ENCODE measurements at regions not wholly inside any gene's neighbourhood (a gene's known extent, or its start where the extent isn't known, plus 50 kb on each side); places are given as distances from the start of the nearest gene placed in this dataset.

DNA sequence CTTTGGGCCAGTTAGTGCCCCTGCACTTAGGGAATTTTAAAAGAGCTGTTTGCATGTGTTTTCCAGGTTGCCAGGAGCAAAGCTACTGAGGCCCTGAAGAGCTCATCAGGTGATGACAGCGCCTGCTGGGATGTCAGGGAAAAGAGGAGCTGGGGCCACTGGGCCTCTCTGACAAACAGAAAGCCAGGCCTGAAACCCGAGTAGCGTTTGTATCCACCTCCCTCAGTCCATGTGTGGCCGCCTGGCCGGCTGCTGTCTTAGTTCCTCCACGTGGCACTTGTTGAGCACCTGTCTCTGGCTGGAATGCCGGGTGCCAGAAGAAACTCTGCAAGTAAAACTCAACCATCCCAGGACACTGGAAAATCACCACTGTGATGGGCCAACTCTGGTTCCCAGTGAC lies 601.2 kb downstream of the CDH26 start:
- no peak for DNase-seq
- no peak for ATAC-seq (ENCODE audit: low FRiP score)
- intact Hi-C loops (cut with DNase I): no loop called here
- Histone ChIP-seq H3K9me3 (ENCODE audit: control insufficient read depth, low read length) (no peaks in the 10 kb centered on the region), H3K36me3 (ENCODE audit: control insufficient read depth in 1 of 2, insufficient read depth in 2 of 2, low read length in 1 of 2) (no peaks in the 10 kb centered on the region), H3K27me3 (ENCODE audit: control insufficient read depth in 1 of 2, insufficient read depth in 2 of 2, low read length in 1 of 2) (no peaks in the 10 kb centered on the region), H3K27ac (ENCODE audit: low read depth in 1 of 2, low read length in 2 of 2) (no peak overlapping the region), H3K4me3 (ENCODE audit: low read length in 2 of 2) (no peak overlapping the region), H3K4me1 (ENCODE audit: control insufficient read depth in 1 of 2, insufficient read depth in 2 of 2, low read length in 2 of 2) (no peaks in the 10 kb centered on the region)
- WGBS, 2 donors: 15 to 20% methylated on average over 7 of the region's 7 CpGs

DNA sequence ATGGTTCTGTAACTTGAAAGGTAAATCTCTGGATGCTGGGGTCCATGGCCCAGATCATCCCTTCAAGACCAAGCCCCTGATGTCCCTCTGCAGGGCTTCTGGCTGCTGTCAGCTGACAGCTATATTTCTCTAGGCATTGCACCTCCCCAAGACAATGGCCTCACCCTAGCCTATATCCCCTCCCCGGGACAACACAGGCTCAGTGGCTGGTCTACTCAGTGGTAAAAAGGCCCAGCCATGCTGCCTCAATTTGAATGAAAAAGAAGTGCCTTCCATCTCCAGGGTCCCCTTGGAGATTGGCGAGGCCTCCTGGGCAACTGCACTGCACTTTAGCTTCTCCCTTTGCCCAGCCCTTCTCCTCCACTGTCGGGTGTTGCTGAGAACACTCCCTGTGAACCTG lies 602.8 kb downstream of the CDH26 start:
- intact Hi-C loops (cut with DNase I): no loop called here
- H3K36me3 ChIP-seq (ENCODE audit: control insufficient read depth in 1 of 2, insufficient read depth in 2 of 2, low read length in 1 of 2): no peaks in the 10 kb centered on the region
- no peaks in the 10 kb centered on the region for H3K9me3 ChIP-seq (ENCODE audit: control insufficient read depth, low read length)
- DNase-seq: no peak
- no peak for ATAC-seq (ENCODE audit: low FRiP score)
- H3K27me3 ChIP-seq (ENCODE audit: control insufficient read depth in 1 of 2, insufficient read depth in 2 of 2, low read length in 1 of 2): no peaks in the 10 kb centered on the region
- no peaks in the 10 kb centered on the region for H3K4me1 ChIP-seq (ENCODE audit: control insufficient read depth in 1 of 2, insufficient read depth in 2 of 2, low read length in 2 of 2)
- 61 to 73% methylated on average over 3 of the region's 3 CpGs for WGBS, 2 donors
- no peak overlapping the region for H3K4me3 ChIP-seq (ENCODE audit: low read length in 2 of 2)
- no peak overlapping the region for H3K27ac ChIP-seq (ENCODE audit: low read depth in 1 of 2, low read length in 2 of 2)

DNA sequence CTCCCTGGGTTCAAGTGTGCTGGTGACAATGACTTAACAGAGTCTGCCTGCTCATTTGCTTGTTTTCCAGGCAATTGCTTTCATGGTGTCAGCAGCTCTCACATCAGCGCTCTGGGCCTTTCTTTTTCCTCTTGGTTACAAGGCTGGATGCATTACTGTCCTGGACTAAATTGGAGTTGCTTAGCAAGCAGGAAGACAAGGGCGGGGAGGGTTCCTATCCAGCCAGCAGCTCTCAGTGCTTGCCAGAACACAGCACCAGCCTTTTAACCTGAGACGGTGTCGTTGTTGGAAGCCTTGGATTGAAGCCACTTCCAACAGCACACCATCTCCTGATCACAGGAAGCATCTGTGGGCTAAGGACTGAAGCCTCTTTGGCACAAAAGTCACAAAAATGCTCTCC lies 606.9 kb downstream of the CDH26 start:
- Histone ChIP-seq H3K36me3 (ENCODE audit: control insufficient read depth in 1 of 2, insufficient read depth in 2 of 2, low read length in 1 of 2) (no peaks in the 10 kb centered on the region), H3K27me3 (ENCODE audit: control insufficient read depth in 1 of 2, insufficient read depth in 2 of 2, low read length in 1 of 2) (no peaks in the 10 kb centered on the region), H3K27ac (ENCODE audit: low read depth in 1 of 2, low read length in 2 of 2) (no peak overlapping the region), H3K9me3 (ENCODE audit: control insufficient read depth, low read length) (no peaks in the 10 kb centered on the region), H3K4me1 (ENCODE audit: control insufficient read depth in 1 of 2, insufficient read depth in 2 of 2, low read length in 2 of 2) (no peaks in the 10 kb centered on the region), H3K4me3 (ENCODE audit: low read length in 2 of 2) (no peak overlapping the region)
- ATAC-seq (ENCODE audit: low FRiP score) (no peak), DNase-seq (no peak)
- WGBS, 2 donors: 68 to 69% methylated on average over 4 of the region's 4 CpGs
- intact Hi-C loops (cut with DNase I): no loop called here

DNA sequence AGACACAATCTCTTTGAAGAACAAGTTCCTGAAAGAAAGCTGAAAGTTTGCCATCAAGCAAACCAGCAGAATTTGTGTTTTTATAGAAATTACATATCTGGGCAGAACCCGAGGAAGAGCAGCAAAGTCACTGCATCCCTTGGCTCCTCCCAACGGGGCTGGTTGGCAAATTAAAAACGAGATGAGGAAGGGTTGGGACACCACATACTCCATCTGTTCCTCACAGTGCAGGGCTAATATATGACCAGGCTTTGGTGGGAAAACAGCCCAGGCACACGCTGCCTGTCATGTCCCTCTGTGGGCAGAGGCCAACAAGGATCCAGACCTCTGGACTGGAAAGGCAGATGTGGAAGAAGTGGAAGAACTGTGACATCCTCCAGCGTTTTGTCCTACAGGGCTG lies 607.3 kb downstream of the CDH26 start:
- no peaks in the 10 kb centered on the region for H3K4me1 ChIP-seq (ENCODE audit: control insufficient read depth in 1 of 2, insufficient read depth in 2 of 2, low read length in 2 of 2)
- ATAC-seq (ENCODE audit: low FRiP score) (no peak), DNase-seq (no peak)
- no peaks in the 10 kb centered on the region for H3K9me3 ChIP-seq (ENCODE audit: control insufficient read depth, low read length)
- H3K27me3 ChIP-seq (ENCODE audit: control insufficient read depth in 1 of 2, insufficient read depth in 2 of 2, low read length in 1 of 2): no peaks in the 10 kb centered on the region
- H3K36me3 ChIP-seq (ENCODE audit: control insufficient read depth in 1 of 2, insufficient read depth in 2 of 2, low read length in 1 of 2): no peaks in the 10 kb centered on the region
- H3K27ac ChIP-seq (ENCODE audit: low read depth in 1 of 2, low read length in 2 of 2): no peak overlapping the region
- H3K4me3 ChIP-seq (ENCODE audit: low read length in 2 of 2): no peak overlapping the region
- WGBS, 2 donors: 60% methylated on average over 5 of the region's 5 CpGs
- intact Hi-C loops (cut with DNase I): no loop called here

DNA sequence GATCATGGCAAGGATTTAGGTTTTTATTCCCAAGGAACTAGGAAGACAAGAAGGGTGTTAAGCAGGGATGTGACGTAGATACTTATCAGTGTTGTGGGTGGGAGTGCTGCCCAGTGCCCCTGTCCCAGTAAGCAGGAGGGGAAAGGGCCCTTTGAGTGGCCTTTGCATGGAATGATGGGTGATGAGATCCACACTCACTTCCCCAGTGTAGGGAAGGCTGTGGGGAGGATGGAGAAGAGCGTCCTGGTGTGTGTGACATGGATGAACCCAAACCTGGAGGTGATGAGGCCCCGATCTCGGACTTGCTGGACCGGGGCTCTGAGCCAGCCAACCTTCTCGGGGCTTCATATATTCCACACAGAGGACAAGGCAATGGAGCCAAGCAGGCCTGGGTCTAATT lies 610.9 kb downstream of the CDH26 start:
- H3K27me3 ChIP-seq (ENCODE audit: control insufficient read depth in 1 of 2, insufficient read depth in 2 of 2, low read length in 1 of 2): no peaks in the 10 kb centered on the region
- intact Hi-C loops (cut with DNase I): no loop called here
- no peak for DNase-seq
- H3K9me3 ChIP-seq (ENCODE audit: control insufficient read depth, low read length): no peaks in the 10 kb centered on the region
- ATAC-seq (ENCODE audit: low FRiP score): no peak
- H3K36me3 ChIP-seq (ENCODE audit: control insufficient read depth in 1 of 2, insufficient read depth in 2 of 2, low read length in 1 of 2): no peaks in the 10 kb centered on the region
- no peak overlapping the region for H3K4me3 ChIP-seq (ENCODE audit: low read length in 2 of 2)
- H3K27ac ChIP-seq (ENCODE audit: low read depth in 1 of 2, low read length in 2 of 2): no peak overlapping the region
- WGBS, 2 donors: 83 to 85% methylated on average over 6 of the region's 6 CpGs
- H3K4me1 ChIP-seq (ENCODE audit: control insufficient read depth in 1 of 2, insufficient read depth in 2 of 2, low read length in 2 of 2): no peaks in the 10 kb centered on the region

DNA sequence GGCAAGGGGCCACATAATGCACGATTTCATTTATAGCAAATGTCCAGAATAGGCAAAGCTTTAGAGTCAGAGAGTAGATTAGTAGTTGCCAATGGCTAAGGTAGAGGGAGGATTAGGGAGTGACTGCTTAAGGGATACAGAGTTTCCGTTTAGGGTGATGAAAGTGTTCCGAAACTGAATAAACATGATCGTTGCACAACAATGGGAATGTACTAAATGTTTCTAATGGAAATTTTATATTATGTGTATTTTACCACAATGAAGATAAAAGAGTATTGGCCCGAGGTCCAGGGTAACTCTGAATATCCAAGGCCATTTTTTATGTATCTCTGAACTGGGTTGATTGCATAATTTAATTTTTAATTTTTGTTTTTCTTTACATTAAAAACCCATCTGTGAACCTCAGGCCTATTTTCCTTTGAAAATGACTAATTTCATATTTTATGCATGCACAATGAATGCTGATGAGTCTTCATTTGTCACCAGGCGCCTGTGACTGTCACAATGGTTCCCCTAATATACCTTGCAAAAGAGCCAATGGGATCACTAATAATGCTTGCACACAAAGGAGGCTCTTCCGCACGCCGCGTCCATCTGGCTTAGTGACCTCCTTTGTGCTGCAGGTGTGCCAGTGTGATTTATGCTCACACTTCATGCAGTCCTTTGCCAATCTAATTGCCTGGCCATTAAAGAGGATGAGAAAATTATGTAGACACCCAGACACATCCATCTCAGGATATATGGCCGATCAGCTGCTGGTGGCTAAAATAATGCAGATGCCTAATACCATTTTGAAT lies 612.5 kb downstream of the CDH26 start:
- Histone ChIP-seq H3K27me3 (ENCODE audit: control insufficient read depth in 1 of 2, insufficient read depth in 2 of 2, low read length in 1 of 2) (no peaks in the 10 kb centered on the region), H3K36me3 (ENCODE audit: control insufficient read depth in 1 of 2, insufficient read depth in 2 of 2, low read length in 1 of 2) (no peaks in the 10 kb centered on the region), H3K4me3 (ENCODE audit: low read length in 2 of 2) (no peak overlapping the region), H3K4me1 (ENCODE audit: control insufficient read depth in 1 of 2, insufficient read depth in 2 of 2, low read length in 2 of 2) (no peaks in the 10 kb centered on the region), H3K27ac (ENCODE audit: low read depth in 1 of 2, low read length in 2 of 2) (no peak overlapping the region), H3K9me3 (ENCODE audit: control insufficient read depth, low read length) (no peaks in the 10 kb centered on the region)
- no peak for ATAC-seq (ENCODE audit: low FRiP score)
- DNase-seq: no peak
- intact Hi-C loops (cut with DNase I): no loop called here
- WGBS, 2 donors: 85 to 86% methylated on average over 11 of the region's 11 CpGs

DNA sequence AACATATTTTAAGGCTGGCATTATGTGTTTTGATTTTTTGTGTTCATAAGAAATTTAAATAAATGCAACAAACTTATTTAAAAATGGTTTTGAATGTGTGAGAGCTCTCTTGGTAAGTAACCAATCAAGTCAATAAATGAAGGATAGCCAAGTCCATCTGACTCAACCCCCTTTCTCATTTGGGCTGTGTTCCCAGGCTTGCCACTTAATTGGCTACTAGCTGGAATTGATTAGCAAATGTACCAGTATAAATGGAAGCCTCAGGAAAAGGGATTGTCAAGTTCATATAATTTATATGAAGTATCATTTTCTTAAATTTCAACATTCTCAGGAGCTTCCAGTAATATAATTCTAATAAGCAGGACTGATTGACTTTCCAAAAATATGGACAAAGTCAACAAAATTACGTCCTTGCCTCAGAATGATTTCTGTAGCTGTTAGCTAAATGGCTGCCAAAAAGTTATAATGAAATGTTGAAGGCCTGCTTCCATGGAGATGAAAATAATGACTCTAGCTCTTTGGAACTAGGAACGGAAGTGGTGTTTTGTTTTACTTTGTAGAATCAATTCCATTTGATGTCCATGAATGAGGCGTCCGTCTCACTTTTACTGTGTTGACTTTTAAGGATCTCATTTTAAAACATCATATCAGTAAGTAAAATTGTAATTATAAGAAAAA lies 614.9 kb downstream of the CDH26 start:
- ATAC-seq (ENCODE audit: low FRiP score) (no peak), DNase-seq (no peak)
- H3K36me3 ChIP-seq (ENCODE audit: control insufficient read depth in 1 of 2, insufficient read depth in 2 of 2, low read length in 1 of 2): no peaks in the 10 kb centered on the region
- H3K27me3 ChIP-seq (ENCODE audit: control insufficient read depth in 1 of 2, insufficient read depth in 2 of 2, low read length in 1 of 2): no peaks in the 10 kb centered on the region
- intact Hi-C loops (cut with DNase I): no loop called here
- 18 to 27% methylated on average over 4 of the region's 4 CpGs for WGBS, 2 donors
- no peak overlapping the region for H3K4me3 ChIP-seq (ENCODE audit: low read length in 2 of 2)
- no peaks in the 10 kb centered on the region for H3K9me3 ChIP-seq (ENCODE audit: control insufficient read depth, low read length)
- no peak overlapping the region for H3K27ac ChIP-seq (ENCODE audit: low read depth in 1 of 2, low read length in 2 of 2)
- H3K4me1 ChIP-seq (ENCODE audit: control insufficient read depth in 1 of 2, insufficient read depth in 2 of 2, low read length in 2 of 2): no peaks in the 10 kb centered on the region

DNA sequence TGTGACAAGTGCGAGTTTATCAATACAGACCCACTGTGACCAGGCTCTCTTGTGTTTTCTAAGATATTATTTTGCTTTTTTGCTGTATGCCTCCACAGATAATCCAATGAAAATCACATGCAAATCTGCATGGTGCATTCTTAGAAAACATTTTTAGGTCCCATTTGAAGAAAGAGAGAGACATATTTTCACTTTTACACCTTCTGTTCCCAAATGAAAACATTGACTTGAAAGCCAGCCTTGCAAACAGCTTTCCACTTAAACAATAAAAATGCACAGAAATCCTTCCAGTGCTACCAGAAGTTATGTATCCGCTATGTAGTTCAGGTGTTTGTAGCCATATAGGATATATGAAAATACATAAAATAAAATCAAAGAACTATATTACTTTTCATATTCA lies 618.0 kb downstream of the CDH26 start:
- DNase-seq (no peak), ATAC-seq (ENCODE audit: low FRiP score) (no peak)
- no peak overlapping the region for H3K27ac ChIP-seq (ENCODE audit: low read depth in 1 of 2, low read length in 2 of 2)
- H3K9me3 ChIP-seq (ENCODE audit: control insufficient read depth, low read length): no peaks in the 10 kb centered on the region
- no peaks in the 10 kb centered on the region for H3K4me1 ChIP-seq (ENCODE audit: control insufficient read depth in 1 of 2, insufficient read depth in 2 of 2, low read length in 2 of 2)
- no peaks in the 10 kb centered on the region for H3K27me3 ChIP-seq (ENCODE audit: control insufficient read depth in 1 of 2, insufficient read depth in 2 of 2, low read length in 1 of 2)
- WGBS, 2 donors: 83 to 87% methylated on average over 2 of the region's 2 CpGs
- no peaks in the 10 kb centered on the region for H3K36me3 ChIP-seq (ENCODE audit: control insufficient read depth in 1 of 2, insufficient read depth in 2 of 2, low read length in 1 of 2)
- H3K4me3 ChIP-seq (ENCODE audit: low read length in 2 of 2): no peak overlapping the region
- intact Hi-C loops (cut with DNase I): no loop called here

DNA sequence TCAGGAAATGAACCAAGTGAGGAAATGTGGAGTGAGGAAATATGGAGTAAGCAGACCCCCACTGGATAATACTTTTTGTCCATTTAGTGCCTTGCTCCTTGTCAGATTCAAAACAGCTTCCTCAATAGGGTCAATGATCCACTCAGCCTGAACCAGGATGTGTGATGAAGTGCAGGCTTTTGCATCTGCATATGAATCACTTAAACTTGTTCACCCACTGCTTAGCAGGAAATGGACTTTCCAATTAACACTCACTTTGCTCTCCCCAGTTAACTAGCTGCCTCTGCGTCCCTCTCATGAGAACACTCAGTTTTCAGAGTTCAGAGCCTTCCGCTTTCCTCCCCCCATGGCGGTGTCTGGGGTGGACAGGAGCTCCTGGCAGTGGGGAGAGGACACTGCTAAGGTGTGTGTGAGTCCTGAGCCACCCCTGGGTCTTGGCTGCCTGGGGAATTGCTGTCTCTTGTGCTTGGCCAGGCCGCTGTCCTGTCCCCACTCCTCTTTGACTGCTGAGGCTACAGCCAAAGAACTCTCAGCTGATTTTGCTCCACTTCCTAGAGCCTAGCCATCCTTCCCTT lies 621.8 kb downstream of the CDH26 start:
- H3K4me3 ChIP-seq (ENCODE audit: low read length in 2 of 2): no peak overlapping the region
- no peak overlapping the region for H3K27ac ChIP-seq (ENCODE audit: low read depth in 1 of 2, low read length in 2 of 2)
- DNase-seq (no peak), ATAC-seq (ENCODE audit: low FRiP score) (no peak)
- 64 to 71% methylated on average over 4 of the region's 4 CpGs for WGBS, 2 donors
- intact Hi-C loops (cut with DNase I): no loop called here
- no peaks in the 10 kb centered on the region for H3K9me3 ChIP-seq (ENCODE audit: control insufficient read depth, low read length)
- H3K4me1 ChIP-seq (ENCODE audit: control insufficient read depth in 1 of 2, insufficient read depth in 2 of 2, low read length in 2 of 2): no peaks in the 10 kb centered on the region
- no peaks in the 10 kb centered on the region for H3K36me3 ChIP-seq (ENCODE audit: control insufficient read depth in 1 of 2, insufficient read depth in 2 of 2, low read length in 1 of 2)
- H3K27me3 ChIP-seq (ENCODE audit: control insufficient read depth in 1 of 2, insufficient read depth in 2 of 2, low read length in 1 of 2): no peaks in the 10 kb centered on the region
